ENCODE measurements at regions not wholly inside any gene's neighbourhood (a gene's known extent, or its start where the extent isn't known, plus 50 kb on each side); places are given as distances from the start of the nearest gene placed in this dataset.

DNA sequence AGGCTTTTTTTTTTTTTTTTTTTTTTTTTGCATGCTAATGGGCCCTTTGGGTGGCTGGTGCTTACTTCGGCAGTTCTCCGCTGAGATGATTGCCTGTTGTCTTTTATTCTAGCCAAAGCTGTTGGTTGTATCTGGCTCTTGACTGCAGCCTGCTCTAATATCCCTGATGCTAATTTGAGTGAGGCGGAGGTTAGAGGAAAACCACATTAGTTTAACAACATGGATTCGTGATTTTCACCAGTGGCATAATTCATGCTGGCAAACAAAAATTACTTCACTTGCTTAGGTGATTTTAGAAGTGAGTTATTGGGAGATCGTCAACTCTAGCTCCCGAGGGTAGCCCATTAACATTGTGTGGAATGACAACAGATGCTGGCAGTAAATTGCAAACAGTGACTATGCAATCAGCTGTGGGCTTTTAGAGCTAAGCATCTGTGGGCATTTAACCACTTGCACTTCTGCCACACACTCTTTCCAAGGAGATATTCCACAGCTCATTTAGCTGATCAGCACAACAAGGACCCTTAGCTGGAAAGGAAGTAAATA, 97.6 kb upstream of the ZDHHC17 start:
- TF ChIP-seq, protein P1, sequence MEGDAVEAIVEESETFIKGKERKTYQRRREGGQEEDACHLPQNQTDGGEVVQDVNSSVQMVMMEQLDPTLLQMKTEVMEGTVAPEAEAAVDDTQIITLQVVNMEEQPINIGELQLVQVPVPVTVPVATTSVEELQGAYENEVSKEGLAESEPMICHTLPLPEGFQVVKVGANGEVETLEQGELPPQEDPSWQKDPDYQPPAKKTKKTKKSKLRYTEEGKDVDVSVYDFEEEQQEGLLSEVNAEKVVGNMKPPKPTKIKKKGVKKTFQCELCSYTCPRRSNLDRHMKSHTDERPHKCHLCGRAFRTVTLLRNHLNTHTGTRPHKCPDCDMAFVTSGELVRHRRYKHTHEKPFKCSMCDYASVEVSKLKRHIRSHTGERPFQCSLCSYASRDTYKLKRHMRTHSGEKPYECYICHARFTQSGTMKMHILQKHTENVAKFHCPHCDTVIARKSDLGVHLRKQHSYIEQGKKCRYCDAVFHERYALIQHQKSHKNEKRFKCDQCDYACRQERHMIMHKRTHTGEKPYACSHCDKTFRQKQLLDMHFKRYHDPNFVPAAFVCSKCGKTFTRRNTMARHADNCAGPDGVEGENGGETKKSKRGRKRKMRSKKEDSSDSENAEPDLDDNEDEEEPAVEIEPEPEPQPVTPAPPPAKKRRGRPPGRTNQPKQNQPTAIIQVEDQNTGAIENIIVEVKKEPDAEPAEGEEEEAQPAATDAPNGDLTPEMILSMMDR (IDR thresholded peaks at IDR 0.05), result no peak
- TF ChIP-seq POLR2A (IDR thresholded peaks at IDR 0.05) (no peak), EP300 (IDR thresholded peaks at IDR 0.05) (no peak)
